Fibroblast of the conjunctiva (primary cell): ENCODE measurements at regions not wholly inside any gene's neighbourhood (a gene's known extent, or its start where the extent isn't known, plus 50 kb on each side); places are given as distances from the start of the nearest gene placed in this dataset.

Experiments used
- DNase-seq: peaks from one replicate; pipeline ENCODE4 v3.0.0-alpha.2; 2010; ENCODE audit warnings: low read depth

DNA sequence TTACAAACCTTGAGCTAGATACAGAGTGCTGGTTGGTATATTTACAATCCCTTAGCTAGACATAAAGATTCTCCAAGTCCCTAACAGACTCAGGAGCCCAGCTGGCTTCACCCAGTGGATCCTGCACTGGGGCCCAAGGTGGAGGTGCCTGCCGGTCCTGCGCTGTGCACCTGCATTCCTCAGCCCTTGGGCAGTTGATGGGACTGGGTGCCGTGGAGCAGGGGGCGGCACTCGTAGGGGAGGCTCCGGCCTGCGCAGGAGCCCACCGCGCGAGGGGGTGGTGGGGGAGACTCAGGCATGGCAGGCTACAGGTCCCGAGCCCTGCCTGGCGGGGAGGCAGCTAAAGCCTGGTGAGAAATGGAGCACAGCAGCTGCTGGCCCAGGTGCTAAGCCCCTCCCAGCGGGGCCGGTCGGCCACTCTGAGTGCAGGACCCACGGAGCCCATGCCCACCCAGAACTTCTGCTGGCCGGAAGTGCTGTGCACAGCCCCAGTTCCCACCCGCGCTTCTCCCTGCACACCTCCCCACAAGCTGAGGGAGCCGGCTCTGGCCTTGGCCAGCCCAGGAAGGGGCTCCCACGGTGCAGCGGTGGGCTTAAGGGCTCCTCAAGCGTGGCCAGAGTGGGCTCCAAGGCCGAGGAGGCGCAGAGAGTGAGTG, 1464.7 kb downstream of the EFNA5 start:
- DNase-seq = no peak

DNA sequence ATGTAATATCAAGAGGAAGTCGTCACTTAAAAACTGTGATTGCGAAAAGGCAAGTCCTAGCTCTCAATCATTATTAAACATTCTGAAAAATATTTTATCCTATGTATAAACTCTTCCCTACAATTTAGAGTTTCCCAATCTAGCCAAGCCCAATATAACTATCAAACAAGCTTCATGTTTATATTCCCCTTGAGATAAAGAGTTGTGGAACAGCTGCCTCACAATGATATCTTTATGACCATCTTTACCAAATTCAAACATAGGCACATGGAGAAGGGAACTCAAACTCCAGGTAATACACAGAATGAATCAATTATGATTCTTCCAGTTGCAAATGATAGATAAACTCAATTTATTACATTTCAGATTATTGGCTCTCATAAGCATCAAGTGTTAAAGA, 1468.7 kb downstream of the EFNA5 start:
- no peak for DNase-seq

DNA sequence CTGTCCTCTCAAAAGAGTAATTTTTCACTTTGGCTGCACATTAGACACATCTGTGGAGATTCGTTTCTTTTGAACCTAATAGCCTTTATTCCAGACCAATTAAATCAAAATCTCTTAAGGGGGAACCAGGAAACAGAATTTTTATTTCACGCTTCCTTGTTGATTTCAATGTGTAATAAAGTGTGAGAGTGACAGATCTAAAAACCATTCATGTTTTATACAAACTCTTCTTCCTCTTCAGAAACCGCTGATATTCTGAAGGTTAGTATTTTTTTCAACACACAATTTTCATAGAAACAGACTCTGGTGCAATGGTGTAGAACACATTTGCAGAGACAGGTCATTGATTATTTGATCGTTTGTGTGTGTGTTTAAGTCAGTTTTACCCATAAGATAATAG, 1469.8 kb downstream of the EFNA5 start:
- DNase-seq = no peak

DNA sequence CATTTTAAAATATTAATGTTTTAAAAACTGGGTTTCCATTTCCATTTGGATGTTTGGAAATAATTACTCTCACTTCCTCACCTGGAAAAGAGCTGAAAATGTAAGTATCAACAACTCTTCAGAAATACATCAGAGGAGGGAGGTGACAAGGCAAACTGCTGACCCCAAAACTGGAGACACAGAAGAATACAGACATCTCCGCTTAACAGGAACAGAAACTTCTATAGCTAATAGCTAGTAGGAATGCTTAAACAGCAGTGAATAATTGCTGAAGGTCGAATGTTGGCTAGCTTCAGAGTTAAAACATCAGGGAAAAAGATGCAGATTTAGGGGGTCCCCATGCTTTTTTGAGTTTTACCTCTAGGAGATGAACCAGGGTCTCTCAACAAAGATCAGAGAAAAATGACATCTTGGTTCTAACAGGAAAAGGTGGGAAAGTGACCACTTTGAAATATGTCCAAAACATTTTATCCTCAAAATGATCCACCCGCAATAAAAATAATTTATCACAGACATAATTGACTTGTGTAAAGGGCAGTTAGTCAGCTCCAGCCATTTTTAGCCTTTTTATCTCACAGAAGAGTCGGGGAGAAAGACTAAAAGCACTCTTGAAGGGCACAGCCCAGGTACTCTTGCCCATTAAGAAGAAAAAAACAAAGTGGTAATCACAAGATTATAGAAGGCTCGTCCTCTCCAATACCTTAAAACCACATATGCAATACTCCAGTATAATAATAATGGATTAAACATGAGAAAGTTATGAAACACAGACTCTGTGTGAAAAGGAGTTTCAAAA, 1474.9 kb downstream of the EFNA5 start:
- no peak for DNase-seq

DNA sequence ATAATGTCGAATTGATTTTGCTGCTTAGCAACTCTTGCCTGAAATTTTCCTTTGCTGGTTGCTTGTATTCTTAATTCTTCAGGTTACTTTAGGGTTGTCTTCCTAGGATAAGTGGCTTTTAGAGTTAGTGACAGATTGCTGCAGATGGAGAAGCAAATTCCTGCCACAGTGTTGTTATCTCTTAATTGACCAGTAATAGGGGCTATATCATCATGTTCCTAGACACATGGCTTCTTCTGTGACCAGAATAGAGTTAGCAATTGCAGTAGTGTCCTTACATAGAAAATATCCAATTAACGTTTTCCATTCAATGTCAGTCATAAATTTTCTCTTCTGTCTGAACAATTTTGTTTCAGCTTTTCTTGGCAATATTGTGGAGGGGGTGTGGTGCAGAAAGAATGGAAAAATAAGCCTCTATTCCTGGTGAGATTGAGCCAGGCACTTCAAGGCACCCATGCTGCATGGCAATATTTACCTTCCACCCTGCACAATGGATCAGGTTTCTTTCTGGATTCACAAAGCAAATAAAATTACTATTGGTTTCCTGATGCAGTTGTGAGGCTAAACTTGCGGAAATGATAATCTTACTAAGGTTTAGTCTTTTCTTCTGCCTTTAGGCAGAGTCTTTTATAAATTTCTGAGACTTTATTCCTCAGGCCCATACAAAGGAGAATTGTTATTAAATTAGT, 1481.5 kb downstream of the EFNA5 start:
- DNase-seq = no peak

DNA sequence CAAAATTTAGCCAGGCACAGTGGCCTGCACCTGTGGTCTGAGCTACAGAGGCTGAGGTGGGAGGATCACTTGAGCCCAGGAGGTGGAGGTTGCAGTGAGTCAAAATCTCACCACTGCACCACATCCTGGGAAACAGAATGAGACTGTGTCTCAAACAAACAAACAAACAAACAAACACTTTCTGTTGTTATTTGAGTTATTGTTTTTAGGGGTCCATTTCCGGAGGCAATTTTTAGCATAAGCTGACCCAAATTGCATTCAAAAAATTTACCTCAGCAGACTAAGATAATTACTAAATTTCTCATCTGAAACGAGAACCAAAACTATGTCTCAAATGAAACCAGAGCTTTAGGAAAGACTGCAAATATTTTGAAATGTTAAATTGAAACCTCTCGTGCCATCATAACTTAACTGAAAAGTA, 1485.1 kb downstream of the EFNA5 start:
- DNase-seq = no peak

DNA sequence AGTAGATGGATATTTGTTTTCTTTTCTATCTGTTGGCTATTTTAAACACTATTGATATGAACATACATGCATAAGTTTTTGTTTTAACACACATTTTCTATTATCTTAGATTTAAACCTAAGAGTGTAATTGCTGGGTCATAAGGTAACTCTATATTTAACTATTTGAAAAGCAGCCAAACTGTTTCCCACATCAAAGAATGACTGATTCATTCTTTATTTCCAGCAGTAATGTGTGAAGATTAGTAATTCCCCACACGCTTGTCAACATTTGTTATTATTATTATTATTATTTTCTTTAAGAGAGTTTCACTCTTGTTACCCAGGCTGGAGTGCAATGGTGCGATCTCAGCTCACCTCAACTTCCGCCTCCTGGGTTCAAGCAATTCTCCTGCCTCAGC, 1495.8 kb downstream of the EFNA5 start:
- no peak for DNase-seq

DNA sequence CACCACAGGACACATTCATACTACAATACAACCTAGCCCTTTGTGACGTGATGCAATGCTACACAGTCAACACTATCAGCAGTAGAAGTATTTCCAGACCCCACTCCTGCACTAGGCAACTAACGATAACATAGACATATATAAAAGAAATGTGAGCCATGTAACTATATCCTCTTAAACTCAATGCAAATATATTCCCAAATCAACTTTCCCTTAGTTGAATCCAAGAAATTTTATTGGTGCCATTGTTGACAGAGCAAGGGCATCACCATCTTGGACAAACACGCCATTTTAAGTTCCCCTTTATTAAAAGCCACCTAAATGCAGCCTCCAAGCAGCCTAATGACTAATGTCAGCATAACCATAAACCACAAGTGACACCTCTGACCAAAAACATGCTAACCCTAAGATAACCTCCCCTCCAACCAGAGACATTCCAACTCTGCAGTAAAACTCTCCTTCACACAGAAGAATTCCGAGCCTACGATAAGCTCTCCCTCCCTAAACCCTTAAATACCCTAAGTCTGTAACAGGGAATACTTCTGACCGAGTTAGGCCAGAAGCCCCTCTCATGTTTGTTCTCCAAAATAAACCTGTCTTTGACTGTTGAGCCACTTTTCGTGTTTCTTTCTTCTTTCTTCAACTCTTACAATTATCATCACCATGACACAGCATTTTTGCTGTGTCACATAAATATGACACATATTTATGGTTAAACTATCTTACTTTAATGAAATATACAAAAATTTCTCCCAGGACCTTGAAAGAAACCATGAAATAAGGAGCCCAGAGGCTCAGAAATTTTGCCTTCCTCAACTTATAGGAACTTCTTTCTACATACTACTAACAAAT, 1497.8 kb downstream of the EFNA5 start:
- no peak for DNase-seq

DNA sequence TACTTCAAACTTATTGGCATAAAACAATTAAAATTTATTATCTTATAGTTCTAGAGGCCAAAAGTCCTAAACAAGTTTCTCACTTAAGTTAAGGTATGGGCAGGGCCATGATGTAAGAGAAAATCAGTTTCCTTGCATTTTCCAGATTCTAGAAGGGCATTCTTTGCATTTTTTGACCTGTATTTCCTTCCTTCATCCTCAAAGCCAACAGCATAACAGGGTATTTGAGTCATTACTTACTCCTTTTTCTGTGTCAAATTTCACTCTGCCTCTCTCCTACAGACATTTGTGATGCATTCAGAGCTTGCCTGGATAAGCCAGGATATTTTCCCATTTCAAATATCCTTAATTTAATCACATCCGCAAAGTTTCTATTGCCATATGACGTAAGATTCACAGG, 1499.0 kb downstream of the EFNA5 start:
- DNase-seq = no peak

DNA sequence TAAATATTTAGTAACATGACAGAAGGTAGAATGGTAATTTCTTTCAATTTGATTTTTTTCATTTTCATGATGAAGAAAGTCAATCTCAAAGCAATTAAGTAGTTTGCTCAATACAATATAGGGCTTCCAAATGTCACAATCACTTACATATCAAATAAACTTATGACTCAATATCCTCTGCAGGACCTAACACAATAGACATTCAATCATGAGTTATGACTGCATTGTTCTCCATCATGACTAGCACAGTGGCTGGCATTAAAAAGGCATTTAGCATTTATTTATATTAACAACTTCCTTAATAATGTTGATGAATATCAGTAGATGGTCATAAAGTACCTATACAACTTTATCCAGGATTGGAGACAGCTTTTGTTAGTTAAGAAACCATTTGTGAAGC, 1499.6 kb downstream of the EFNA5 start:
- DNase-seq = no peak

DNA sequence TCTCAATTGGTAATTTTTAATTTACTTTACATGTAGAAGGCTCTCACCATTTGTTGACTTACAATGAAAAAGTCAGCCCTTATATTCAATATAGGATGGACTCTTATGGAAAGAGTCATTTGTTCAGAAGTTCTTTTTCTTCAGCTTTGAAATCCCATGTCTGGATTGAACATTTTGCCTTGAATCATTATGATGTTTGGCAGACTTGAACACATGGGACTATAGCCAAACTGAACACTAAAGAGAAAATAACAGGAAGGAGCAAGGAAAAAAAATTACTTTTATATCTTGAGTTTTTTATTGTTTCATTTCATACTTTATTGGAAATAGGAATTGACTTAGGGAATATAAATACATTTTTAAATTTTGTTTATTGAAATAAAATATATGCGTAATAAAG, 1503.0 kb downstream of the EFNA5 start:
- DNase-seq = no peak

DNA sequence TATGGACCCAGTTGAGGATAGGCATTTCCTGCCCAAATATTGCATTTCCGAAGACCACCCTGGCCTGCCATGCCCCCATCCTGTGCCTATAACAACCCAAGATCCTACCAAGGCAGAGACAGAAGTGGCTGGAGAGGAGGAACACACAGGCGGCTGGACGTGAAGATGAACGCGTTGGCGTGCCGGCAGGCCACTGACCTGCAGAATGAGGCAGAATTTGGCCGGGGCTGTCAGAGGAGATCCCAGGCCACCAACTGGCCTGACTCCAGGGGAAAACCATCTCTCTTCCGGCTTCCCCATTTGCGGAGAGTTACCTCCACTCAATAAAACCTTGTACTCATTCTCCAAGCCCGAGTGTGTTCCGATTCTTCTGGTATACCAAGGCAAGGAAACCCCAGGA, 1507.5 kb downstream of the EFNA5 start:
- no peak for DNase-seq

DNA sequence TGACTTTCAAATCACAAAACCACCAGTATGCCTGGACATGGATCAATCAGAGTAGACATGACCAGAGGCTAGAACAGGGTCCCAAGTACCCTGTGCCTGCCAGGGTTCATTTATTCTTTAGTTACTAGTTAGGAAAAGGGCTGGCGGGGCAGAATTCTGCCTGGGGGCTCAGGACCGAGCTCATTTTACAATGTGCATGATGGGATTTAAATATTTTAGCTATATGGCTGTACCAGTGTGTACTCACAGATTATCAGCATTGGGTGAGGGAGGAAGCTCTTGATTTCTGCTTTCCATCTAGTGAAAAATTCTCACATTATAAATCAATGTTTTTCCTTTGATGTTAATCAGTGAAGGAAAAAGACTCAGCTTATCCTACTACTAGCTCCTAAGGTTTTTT, 1511.1 kb downstream of the EFNA5 start:
- DNase-seq = no peak

DNA sequence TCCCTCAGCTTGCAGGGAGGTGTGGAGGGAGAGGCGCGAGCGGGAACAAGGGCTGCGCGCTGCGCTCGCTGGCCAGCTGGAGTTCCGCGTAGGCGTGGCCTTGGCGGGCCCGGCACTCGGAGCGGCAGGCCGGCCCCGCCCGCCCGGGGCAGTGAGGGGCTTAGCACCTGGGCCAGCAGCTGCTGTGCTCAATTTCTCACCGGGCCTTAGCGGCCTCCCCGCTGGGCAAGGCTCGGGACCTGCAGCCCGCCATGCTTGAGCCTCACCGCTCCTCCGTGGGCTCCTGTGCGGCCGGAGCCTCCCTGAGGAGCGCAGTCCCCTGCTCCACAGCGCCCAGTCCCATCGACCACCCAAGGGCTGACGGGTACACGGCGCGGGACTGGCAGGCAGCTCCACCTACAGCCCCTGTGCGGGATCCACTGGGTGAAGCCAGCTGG, 1516.4 kb downstream of the EFNA5 start:
- DNase-seq = no peak

DNA sequence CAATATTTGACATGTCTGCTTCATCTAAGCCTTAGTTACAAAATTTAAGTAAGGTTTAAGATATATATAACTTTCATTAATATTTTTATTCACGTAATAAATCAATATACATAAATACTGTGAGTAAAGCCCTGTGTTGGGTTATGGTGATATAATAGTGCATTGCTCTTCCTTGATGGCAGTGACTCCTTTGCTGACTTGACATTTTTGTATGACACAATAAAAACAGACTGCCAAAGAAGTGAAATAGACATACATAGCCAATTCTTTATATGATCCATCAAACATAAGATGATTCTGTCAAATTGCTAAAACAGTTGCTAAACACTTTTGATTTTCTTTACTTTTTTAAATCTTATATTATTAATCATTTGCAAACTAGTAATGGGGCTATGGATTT, 1518.2 kb downstream of the EFNA5 start:
- no peak for DNase-seq

DNA sequence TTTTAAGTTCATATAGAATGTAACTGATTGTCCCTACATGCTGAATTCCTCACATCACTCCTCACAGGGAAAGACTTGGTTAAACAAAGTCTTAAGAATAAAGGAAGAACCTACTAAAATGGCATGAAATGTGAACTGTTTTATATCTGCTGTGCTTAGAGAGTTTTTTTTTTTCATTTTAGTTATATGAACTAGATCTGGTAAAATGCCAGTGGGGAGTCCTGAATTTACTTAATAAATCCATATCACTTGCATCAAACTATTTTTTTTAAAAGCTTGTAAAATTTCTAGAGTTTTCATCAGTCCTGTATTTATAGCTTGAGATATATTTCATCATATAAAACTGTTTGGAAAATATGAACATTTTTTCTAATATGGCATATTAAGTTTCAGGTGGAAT, 1528.6 kb downstream of the EFNA5 start:
- no peak for DNase-seq

DNA sequence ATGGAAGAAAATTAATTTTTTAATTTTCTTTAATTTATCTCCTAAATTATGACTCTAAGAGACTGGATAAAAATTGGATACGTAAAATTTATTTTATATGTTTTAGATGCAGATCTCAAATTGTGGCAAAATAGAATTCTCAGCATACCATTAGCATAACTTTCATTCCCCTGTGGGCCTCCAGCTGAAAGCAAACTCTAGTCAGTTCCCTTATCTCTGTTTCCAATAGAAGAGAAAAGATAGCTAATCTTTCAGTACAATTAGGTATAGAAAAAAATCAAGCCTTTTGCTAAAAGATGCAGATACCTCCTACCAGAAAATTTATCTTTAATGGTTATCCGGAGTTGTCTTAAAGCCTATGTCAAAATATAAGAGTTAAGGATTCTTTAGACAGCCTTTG, 1530.6 kb downstream of the EFNA5 start:
- DNase-seq = no peak

DNA sequence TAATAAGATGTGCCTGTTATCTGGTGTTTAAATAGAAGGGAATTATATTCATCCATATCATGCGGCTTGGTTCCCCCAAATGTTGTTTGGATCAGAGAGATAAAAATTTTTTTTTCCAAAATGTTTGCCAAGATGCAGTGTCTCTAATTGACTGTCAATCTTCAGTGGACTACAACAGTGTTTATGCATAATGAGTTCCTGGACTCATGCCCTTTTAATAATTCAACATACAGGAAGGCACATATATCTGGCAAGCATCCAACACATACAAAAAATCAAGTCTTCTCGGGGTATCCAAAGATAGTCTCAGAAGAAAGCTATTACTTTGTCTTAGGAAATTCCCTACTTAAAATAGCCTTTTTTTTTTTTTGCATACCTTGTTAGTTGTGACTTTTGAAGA, 1534.7 kb downstream of the EFNA5 start:
- DNase-seq = no peak

DNA sequence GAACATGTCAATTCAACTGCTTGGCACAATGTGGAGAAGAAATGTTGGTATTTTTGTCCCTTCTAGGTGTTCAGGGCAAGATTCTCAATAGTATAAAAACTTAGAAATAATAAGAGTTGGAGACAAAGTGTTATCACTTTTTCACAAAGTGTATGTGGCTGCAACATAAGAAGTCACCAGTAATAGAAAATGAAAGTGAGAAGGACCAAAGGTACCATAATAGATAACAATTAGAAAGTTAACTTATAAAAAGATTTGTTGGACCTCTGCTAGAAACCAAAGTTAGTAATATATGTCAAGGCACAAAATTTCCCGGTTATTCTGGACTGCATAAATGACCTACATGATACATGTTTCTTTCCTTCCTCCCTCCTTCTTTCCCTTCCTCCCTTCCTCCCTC, 1535.3 kb downstream of the EFNA5 start:
- no peak for DNase-seq

DNA sequence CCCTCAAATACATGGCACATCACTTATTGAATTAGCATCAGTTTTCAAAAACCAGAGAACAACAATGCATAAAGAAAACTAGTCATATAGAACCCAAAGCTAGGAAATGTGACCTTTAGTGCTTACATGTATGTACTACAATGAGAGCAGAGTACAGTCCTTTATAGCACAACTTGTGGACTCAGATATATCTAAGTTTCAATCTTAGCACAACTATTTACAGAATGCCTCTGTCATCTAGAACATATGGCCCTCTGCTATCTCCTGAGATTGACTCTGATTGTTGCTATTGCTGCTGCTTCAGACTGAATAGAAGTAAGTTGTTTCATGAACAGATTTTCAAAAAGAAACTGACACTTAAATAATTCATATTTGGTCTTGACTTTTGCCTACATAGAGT, 1536.2 kb downstream of the EFNA5 start:
- DNase-seq = no peak

DNA sequence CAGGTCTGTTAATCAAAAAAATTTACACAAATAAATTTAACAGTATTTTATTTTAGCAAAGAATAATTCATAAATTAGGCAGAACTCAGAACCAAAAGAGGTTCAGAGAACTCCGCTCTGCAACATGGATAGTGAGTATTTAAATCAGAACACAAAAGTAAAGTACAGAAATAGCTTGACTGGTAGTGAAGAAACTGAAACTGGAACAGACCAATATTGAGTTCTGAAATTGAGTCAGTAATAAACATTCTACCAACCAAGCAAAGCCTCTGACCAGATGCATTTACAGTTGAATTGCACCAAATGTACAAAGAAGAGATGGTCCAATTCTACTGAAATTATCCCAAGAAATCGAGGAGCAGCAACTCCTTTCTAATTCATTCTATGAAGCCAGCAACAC, 1542.8 kb downstream of the EFNA5 start:
- no peak for DNase-seq

DNA sequence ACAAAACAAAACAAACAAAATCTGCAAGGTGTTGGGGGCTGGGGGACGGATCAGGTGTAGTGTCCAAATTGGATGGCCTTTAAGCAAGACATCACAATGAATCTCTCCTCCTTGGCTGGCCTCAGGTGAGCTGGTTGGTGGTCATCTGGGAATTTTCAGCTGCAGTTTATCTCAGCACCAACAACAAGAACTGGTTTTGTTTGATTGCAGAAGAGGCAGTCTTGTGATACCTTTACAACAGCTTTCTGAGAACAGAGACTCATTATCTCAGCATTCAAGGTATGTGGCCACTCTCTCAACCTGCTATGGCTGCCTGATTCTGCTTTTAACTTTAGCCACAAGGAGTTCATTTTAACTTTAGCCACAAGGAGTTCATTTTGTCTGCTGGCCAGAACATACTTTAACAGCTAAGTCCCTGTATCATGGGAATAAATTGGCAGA, 1543.4 kb downstream of the EFNA5 start:
- no peak for DNase-seq
